HG03342 (cell line): ENCODE measurements at regions not wholly inside any gene's neighbourhood (a gene's known extent, or its start where the extent isn't known, plus 50 kb on each side); places are given as distances from the start of the nearest gene placed in this dataset.
"Not testable (repeated sequence)": the region's sequence is repeated elsewhere in the genome, so short reads cannot be mapped to it uniquely, and the experiment has no call there.

ENCODE experiments used
- ATAC-seq: cut with Tn5 transposase; IDR thresholded peaks from one replicate; pipeline ENCODE4 v1.9.1; 2021; ENCODE audit warnings: mild to moderate bottlenecking, moderate library complexity; ENCODE audit not compliant: unreplicated experiment

DNA sequence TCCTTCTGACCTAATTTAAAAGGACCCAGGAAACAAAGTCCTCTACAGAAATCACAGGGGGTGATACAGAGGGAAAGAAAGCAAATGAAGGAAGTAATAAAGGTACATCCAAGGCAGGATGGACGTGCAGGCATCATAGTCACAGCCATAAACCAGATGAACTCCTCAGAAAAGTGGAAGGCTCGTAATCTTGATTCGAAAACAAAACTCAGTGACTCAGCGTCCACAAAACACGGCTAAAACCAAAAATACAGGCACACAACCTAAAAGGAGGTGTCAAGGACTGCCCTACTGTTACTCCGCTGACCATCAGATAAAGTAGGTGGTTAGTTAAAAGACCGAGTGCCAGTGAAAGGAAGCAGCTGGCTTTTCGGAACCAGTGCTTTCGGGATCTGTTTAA, 81.5 kb downstream of the TRIM69 start:
- not testable (repeated sequence) for ATAC-seq

DNA sequence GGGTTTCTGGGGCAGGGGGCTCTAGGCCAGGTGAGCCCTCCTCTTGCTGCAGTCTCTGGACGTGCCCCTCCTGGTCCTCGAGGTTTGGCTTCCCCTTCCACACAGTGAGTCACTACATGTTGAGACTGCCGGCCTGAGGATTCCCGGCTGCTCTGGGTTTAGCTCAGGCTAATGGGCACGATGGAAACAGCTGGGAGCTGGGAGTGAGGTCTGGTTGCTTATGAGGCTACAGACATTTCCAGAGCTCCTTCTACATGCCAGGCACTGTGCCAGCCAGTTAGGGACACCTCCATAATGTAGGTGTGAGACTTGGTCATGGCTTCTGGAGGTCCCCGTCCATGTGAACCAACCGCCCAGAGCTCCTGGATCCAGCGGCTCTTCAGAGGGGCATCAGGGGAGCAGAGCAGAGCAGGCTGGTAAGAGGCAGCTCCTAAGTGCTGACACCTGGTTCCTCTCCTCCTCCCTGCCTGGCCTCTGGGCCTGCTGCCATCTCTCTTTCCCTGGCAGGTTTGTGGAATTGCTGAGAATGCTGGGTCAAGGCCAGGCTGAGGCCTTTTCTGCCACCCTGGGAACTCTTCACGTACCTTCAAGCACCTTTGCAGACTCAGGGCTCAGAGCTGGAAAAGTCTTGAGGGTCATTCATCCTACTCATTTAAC, 83.1 kb downstream of the TRIM69 start:
- not testable (repeated sequence) for ATAC-seq

DNA sequence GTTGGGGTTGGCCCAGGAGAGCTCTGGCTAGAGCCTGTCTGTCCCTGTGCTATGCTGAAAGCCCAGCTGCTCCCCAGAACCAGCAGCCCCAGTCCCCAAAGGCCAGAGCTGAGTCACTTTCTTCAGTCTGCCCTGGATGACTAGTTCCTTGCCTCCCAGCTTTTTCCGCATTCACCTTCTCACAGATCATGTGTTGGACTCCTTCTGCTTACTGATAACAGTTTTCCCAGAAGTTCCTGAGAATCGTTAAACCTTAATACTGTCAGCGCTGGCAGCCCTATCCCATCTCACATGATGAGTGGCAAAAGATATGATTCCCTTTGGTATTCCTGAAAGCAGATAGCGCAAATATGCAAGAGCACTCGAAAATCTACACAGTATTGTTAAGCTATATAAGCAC, 84.2 kb downstream of the TRIM69 start:
- not testable (repeated sequence) for ATAC-seq

DNA sequence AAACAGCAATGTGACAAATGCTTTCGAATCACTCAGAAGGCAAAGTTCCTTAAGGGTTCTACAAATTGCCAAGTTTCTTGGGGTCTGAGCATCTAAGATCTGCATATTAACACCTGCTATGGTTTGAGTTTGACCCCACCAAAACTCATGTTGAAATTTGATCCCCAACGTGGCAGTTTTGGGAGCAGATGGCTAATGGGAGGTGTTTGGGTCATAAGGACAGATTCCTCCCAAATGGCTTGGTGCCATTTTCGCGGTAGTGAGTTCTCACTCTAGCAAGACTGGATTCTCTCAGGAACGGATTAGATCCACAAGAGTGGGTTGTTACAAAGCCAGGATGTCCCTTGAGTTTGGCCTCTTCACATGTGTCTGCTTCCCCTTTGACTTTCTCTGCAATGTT, 84.6 kb downstream of the TRIM69 start:
- ATAC-seq: not testable (repeated sequence)

DNA sequence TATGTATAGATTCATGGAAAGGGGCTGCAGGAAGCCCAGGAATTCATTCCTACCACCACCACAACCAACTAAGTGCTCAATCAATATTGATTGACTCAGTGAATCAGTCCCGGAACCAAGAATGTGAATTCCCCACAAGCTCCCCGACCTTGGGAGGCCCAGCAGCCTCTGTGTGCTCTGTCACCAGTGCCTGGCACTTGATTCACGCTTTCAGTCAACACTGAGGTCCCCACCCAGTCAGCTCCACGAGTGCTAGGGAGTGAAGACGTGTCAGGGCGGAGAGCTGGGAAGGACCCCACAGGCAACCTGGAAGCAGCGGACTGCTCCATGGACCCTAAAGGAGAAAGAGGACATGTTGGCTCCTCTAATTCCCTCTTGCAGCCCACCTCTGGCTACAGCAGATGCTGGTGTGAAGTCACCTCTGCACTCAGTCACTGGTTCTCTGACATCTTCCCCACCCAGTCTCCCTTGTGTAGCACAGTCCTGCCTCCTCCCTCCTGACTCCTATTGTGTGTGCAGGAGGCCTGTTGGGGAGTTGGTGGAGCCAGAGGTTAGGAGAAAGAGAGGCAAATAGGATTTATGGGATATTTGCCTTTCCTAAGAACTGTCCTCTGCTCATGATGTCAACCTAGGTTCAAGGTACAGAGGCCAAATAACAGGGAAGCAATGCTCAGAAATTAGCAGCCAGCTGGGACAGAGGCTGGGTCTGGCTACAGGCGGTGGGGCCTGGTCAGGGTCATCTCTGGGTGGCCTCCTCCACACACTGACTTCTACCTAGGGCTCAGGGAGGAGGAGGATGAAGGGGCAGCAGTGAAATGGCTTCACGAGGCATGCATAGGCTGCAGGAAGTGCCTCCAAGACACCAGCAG, 88.2 kb downstream of the TRIM69 start:
- not testable (repeated sequence) for ATAC-seq

DNA sequence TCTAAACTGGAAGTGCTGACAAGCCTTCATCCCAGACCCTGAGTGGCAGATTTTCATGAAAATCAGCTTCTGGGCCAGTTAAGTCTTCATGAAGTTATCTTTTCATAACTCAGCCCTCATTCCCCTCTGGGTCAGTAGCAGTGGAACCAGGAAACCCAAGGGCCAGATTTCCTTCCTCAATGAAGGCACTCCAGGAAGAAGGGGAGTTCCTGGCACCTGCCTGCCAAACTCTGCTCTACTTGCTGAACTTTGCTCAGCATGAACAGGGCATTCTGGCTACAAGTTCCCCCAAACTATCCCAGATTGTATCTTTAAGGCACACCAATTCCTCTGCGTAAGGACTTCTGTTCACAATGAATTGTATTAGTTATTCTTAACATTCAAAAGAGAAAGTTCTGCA, 90.3 kb downstream of the TRIM69 start:
- ATAC-seq: not testable (repeated sequence)

DNA sequence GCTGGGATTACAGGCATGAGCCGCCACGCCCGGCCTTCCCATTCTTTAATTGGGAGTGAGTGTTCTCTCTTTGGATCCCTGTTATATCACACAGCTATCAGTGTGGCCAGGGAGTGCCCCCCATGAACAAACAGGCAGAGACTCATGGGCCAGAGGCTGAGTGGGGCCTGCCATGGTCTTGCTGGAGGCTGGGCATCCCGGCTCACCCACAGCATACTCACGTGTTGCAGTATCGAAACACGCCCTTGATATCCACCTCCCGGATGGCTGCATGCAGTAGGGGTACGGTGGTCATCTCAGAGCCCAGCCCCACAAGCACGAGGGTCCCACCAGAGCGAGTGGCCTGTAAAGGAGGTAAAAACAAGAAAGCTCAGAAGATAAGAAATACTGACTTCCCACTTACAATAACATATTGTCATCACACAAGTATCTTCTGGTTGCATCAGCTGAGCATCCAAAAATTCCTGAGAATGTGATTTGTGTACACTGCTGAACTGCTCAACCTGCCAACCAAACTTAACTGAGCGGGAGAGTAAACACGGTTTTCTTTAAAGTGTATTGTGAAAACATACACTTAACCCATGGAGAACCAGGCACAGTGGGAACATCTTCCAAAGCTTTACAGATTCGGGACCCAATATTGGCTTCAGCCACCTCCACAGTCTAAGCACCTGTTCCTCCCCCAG, 92.0 kb downstream of the TRIM69 start:
- ATAC-seq: not testable (repeated sequence)

DNA sequence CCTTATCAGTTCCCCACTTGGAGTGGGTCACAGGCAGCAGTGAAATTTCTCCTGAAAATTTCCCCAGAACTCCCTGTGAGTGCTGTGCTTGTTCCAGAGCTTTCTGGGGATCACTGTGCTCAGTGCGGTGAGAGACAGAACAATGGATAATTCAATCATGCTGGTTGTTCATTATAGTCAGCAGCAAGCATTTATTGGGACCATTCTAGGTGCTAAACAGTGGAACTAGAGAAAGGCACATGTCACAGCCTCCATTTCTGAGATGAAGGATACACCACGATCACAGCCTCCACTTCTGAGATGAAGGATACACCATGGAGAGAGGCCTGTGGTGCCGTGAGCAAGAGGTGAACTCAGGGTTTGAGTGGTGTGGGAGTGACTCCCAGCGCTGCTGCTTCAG, 92.8 kb downstream of the TRIM69 start:
- not testable (repeated sequence) for ATAC-seq

DNA sequence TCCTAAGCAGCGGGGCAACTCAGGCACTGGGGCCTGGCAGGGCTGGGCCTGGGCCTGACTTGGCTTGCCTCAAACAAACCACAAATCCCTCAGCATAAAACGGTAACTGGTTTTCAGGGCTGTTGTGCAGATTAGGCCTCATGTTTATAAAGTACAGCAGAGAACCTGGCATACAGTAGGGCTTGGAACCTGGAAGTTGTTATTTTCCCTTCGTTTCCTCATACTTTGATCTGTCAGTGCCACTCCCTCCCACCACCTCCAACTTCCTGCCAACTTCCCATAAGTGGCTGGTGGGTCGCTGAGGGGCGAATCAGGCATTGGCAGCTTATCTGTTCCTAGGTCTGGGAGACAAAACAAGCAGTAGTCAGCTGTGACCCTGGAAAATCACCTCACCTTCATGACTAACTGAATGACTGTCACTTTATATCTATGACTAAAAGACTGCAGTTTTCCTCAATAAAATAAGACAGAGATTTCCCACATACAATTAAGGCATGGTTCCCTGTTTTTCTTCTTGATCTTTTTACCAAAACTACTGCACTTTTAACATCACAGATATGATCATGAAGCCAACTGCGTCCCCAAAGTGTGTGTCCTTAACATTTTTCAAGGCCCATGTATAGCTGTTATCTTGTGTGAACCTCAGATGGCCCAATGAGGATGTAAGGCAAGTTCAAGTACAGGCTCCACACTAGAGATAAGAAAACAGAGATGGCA, 94.5 kb downstream of the TRIM69 start:
- not testable (repeated sequence) for ATAC-seq

DNA sequence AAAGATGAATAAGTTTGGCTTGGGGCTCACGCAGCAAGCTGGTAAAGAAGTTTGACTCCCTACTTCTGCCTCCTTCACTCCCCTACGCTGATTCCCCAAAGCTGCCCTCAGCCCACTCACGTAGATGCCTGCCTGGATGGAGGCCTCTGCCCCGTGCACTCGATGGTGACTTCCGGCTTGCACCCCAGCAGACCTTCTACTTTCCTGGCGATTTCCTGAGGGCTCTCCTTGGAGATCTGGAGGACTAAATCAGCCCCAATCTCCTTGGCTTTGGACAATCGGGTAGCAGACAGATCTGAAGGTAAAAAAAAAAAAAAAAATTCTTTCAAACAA, 95.0 kb downstream of the TRIM69 start:
- not testable (repeated sequence) for ATAC-seq

DNA sequence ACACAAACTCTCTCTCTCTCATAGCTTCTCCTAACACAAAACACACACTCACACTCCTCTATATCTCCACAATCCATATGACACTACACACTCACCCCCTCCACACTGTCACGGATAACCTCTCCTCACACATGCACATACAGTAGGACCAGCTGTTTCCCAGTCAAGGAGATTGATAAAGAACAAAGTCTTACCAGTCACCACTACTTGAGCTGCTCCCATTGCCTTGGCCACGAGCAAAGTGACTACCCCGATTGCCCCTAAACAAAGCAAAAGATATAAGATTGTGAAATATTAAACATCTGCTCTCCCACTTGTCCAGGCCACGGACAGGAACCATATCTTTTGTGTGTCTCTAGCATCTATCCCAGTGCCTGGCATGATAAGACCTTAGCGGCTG, 95.8 kb downstream of the TRIM69 start:
- not testable (repeated sequence) for ATAC-seq

DNA sequence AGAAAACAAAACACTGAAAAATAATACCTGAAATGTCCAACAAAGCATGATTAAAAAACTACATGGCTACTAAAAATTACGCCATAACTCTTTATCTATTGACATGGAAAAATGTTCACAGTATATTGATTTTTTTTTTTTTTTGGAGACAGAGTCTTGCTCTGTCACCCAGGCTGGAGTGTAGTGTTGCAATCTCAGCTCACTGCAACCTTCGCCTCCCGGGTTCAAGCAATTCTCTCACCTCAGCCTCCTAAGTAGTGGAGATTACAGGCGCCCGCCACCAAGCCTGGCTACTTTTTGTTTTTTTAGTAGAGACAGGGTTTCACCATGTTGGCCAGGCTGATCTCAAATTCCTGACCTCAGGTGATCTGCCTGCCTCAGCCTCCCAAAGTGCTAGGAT, 96.8 kb downstream of the TRIM69 start:
- not testable (repeated sequence) for ATAC-seq

DNA sequence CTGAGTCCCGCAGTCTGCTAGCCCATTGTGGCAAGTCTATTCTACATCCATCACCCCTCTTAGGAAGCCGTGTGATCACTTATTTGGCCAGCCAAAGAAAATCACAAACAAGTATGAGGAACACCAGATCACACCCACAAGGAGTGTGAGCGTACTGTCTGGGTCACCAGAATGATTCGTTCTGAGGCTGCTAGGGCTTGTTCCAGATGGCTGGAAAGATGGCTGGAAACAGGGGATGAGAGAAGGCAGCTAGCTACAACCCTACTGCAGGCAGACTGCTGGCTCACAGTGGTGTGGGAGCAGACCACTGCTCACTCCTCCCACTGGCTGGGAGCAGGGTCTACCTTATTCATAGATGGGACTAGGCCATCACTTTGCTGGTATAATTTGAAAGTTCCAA, 97.4 kb downstream of the TRIM69 start:
- not testable (repeated sequence) for ATAC-seq

DNA sequence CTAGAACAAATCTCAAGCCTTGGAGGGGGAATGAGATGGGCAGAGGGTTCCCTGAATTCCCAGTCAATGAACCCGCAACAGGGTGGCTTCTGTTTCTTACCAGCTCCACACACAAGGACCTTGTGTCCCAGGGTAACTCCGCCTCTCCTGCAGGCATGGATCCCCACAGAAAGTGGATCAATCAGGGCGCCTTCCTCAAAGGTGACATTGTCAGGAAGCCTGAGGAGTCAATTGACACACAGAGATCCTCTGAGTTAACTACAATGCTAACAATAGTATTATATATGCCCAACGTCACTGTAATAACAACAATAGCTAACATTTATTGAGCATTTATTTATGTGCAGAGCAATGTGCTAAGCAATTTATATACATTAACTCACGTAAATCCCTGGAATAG, 98.8 kb downstream of the TRIM69 start:
- ATAC-seq: not testable (repeated sequence)

DNA sequence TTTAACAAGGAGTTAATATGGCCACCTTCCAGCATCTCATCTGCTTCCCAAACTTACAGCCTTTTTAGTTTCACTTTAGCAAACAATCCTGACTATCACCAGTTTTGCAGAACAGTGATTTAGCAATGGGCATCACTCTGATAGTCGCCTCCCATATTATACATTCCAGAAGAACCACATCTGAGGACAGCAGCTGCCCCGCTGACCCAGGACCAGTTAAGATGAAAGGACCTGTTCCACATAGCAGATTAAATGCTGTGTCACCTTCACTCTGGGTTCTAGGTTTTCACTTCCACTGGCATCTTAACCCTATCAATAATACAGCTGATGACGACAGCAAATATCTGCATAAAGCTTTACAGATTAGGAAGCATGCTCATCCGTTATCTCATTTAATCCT, 99.8 kb downstream of the TRIM69 start:
- ATAC-seq: no peak

DNA sequence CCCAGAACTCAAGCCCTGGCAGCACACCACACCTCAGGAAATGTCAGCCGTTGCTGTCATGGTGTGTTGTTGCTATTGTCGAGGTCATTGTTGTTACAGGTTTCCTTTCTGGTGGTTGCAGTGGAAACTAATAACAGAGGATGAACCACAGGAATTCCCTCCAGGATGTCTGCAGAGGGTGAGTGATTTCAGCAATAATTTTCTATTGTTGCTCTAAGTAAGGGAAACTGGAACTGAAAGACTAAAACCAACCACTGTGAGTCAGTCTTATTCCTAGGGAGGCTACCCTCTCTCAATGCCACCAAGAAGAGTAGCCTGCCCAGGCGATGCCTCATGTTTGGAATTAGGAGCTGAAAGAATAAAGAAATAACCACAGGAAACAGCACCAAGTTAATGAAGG, 102.6 kb downstream of the TRIM69 start:
- ATAC-seq: peak; percentile 51

DNA sequence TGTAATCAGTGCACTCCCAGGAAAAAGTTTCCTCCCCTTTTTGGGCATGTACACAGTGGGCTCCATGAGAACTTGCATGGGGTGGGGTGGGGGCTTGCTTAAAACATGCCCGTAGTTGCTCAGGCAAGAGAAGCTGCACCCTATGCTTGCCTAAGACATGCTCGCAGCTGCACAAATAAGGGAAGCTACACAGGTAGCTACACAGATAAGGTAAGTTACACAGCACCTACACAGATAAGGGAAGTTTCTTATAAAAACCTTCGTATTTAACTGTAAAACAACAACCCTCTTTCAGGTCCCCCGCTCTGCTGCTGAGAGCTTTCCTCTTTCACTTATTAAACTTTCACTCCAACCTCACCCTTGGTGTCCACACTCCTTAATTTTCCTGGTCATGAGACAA, 105.4 kb downstream of the TRIM69 start:
- not testable (repeated sequence) for ATAC-seq

DNA sequence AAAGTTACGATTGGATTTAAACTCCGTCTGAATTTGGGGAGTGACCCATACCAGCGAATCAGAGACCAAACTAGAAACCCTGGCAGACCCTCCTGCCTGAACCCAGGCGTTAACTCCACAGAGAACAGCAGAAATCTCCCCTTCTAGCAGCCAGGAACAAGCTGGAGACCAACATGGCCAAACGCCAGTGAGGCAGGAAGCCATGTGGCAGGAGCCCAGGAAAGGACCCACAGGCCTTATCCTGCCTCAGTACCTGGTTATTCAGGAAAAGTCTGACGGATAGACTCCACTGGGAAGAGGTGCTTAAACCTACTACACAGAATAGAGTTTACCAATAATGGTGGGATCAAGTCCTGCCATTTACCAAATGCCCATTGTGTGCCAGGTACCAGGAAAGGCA, 106.6 kb downstream of the TRIM69 start:
- not testable (repeated sequence) for ATAC-seq

DNA sequence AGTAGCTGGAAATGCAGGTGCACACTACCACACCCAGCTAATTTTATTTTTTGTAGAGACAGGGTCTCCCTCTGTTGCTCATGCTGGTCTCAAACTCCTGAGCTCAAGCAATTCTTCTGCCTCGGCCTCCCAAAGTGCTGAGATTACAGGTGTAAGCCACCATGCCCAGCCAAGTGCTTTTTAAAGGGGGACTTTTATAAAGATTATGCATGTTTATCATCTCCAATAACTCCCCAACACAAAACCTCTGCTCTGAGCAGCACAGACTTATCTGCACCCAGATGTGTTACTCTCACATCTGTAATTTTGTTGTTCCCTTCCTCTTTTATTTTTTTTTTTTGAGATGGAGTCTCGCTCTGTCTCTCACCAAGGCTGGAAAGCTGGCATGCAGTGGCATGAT, 108.6 kb downstream of the TRIM69 start:
- ATAC-seq: not testable (repeated sequence)

DNA sequence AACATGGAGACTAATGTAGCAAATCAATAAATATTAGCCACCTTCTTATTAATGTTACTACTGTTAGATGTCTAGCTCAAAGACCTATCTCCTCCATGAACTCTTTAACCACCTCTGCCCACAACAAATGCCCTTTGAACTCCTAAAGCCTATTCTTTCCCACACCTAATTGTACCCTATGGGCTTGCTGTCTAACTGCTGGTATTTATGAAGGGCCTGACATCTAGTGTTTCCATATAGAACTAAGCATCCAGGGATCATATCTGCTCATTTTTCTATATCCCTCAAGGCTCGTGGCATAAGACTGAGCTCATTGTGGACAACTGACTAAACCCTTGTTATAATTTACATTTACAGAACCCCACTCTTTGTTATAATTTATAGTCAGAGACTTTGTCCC, 109.8 kb downstream of the TRIM69 start:
- ATAC-seq: not testable (repeated sequence)

DNA sequence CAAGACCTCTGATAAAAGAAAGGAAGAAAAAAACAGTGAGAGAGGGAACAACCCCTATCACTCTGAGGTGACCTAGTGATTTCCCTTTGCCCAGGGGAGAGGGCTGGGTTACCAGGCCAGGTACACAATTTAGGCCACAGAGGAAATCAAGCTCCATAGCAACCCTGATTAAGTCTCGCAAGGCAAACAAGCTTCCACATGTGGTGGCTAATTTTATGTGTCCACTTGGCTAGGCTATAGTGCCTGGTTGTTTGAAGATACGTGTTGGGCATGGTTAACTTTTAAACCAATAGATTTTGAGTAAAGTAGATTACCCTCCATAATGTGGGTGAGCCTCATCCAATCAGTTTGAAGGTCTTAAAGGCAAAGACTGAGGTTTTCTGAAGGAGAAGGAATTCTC, 108.9 kb upstream of the TERB2 start:
- not testable (repeated sequence) for ATAC-seq
